ENCODE measurements at regions not wholly inside any gene's neighbourhood (a gene's known extent, or its start where the extent isn't known, plus 50 kb on each side); places are given as distances from the start of the nearest gene placed in this dataset.

- Histone ChIP-seq H3K4me1 (ENCODE audit: insufficient read depth) (no peaks in the 10 kb centered on the region), H3K27me3 (ENCODE audit: insufficient read depth) (no peaks in the 10 kb centered on the region), H2AFZ (no peak overlapping the region), H3K36me3 (ENCODE audit: insufficient read depth) (no peaks in the 10 kb centered on the region), H3F3A (replicated peaks; ENCODE audit: low read depth) (no peaks in the 10 kb centered on the region), H3K27ac (ENCODE audit: low read depth) (no peak overlapping the region), H3K4me3 (no peak overlapping the region), H3K9me2 (ENCODE audit: insufficient read depth) (peaks cover 3% of the 10 kb centered on the region; the same call in 1 of the 2 replicates), H3K79me2 (replicated peaks; ENCODE audit: insufficient read depth) (no peaks in the 10 kb centered on the region), H4K20me1 (replicated peaks; ENCODE audit: insufficient read depth) (no peaks in the 10 kb centered on the region), H3K4me2 (no peak overlapping the region)
- no peak for DNase-seq (ENCODE audit: low spot score)
- Mint-ChIP-seq H3K27ac (no peak overlapping the region), H3K36me3 (ENCODE audit: low read depth) (no peaks in the 10 kb centered on the region), H3K4me3 (no peak overlapping the region), H3K9me3 (no peaks in the 10 kb centered on the region), H3K4me1 (peaks cover 3% of the 10 kb centered on the region; the same call in 2 of the 3 replicates), H3K27me3 (ENCODE audit: insufficient read depth, low read depth, poor library complexity) (peaks cover 1% of the 10 kb centered on the region)
- no peak for ATAC-seq
- no peak for TF ChIP-seq ZNF114 (CRISPR knock-in tag; IDR thresholded peaks at IDR 0.05)
- TF ChIP-seq NANOG (IDR thresholded peaks at IDR 0.05; ENCODE audit: borderline replicate concordance) = no peak
- no peak for TF ChIP-seq ZNF462 (CRISPR knock-in tag; IDR thresholded peaks at IDR 0.05)
- TF ChIP-seq EZH2phosphoT487 (IDR thresholded peaks at IDR 0.05; ENCODE audit: unreplicated experiment) = no peak
- TF ChIP-seq, protein P1, sequence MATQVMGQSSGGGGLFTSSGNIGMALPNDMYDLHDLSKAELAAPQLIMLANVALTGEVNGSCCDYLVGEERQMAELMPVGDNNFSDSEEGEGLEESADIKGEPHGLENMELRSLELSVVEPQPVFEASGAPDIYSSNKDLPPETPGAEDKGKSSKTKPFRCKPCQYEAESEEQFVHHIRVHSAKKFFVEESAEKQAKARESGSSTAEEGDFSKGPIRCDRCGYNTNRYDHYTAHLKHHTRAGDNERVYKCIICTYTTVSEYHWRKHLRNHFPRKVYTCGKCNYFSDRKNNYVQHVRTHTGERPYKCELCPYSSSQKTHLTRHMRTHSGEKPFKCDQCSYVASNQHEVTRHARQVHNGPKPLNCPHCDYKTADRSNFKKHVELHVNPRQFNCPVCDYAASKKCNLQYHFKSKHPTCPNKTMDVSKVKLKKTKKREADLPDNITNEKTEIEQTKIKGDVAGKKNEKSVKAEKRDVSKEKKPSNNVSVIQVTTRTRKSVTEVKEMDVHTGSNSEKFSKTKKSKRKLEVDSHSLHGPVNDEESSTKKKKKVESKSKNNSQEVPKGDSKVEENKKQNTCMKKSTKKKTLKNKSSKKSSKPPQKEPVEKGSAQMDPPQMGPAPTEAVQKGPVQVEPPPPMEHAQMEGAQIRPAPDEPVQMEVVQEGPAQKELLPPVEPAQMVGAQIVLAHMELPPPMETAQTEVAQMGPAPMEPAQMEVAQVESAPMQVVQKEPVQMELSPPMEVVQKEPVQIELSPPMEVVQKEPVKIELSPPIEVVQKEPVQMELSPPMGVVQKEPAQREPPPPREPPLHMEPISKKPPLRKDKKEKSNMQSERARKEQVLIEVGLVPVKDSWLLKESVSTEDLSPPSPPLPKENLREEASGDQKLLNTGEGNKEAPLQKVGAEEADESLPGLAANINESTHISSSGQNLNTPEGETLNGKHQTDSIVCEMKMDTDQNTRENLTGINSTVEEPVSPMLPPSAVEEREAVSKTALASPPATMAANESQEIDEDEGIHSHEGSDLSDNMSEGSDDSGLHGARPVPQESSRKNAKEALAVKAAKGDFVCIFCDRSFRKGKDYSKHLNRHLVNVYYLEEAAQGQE (IDR thresholded peaks at IDR 0.05; ENCODE audit: unreplicated experiment) = no peak
- no peak for TF ChIP-seq EZH2 (IDR thresholded peaks at IDR 0.05; ENCODE audit: low read depth, unreplicated experiment)
- no peak for TF ChIP-seq POLR2AphosphoS5 (IDR thresholded peaks at IDR 0.05; ENCODE audit: low read depth)
- no peak for TF ChIP-seq JUNB (IDR thresholded peaks at IDR 0.05; ENCODE audit: unreplicated experiment)
- TF ChIP-seq, protein P2, sequence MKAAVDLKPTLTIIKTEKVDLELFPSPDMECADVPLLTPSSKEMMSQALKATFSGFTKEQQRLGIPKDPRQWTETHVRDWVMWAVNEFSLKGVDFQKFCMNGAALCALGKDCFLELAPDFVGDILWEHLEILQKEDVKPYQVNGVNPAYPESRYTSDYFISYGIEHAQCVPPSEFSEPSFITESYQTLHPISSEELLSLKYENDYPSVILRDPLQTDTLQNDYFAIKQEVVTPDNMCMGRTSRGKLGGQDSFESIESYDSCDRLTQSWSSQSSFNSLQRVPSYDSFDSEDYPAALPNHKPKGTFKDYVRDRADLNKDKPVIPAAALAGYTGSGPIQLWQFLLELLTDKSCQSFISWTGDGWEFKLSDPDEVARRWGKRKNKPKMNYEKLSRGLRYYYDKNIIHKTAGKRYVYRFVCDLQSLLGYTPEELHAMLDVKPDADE (IDR thresholded peaks at IDR 0.05) = no peak
- TF ChIP-seq ZNF331 (CRISPR knock-in tag; IDR thresholded peaks at IDR 0.05; ENCODE audit: low read depth) = no peak
- TF ChIP-seq CTCF (conservative IDR thresholded peaks at IDR 0.05; ENCODE audit: low read depth in 2 of 2) = no peak
- TF ChIP-seq CREB1 (CRISPR knock-in tag; IDR thresholded peaks at IDR 0.05; ENCODE audit: low read depth) = no peak
- TF ChIP-seq STAT1 (IDR thresholded peaks at IDR 0.05; ENCODE audit: unreplicated experiment) = no peak
Measured at GRCh38 chr3:181358060-181358459, 353.7 kb upstream of the SOX2 start.

Data from GM23338 (cell line).